Ureter (tissue), 1 donor: ENCODE measurements at regions not wholly inside any gene's neighbourhood (a gene's known extent, or its start where the extent isn't known, plus 50 kb on each side); places are given as distances from the start of the nearest gene placed in this dataset.

ENCODE experiments used
- DNase-seq: peaks from one replicate; pipeline ENCODE4 v3.0.0-alpha.2; 2020; ENCODE audit warnings: low spot score
- donor health status: DM: yes; HTN: yes; CAD: no.

GRCh38 chr16:65772134-65772732 is 594.3 kb upstream of the CDH5 start:
- DNase-seq, result no peak

- no peak for DNase-seq
Measured at GRCh38 chr16:65771707-65772106, 594.8 kb upstream of the CDH5 start.

GRCh38 chr16:65770752-65771151 is 595.7 kb upstream of the CDH5 start:
- no peak for DNase-seq

GRCh38 chr16:65769776-65770438 is 596.6 kb upstream of the CDH5 start:
- no peak for DNase-seq

GRCh38 chr16:65769055-65769465 is 597.4 kb upstream of the CDH5 start:
- no peak for DNase-seq

- DNase-seq, result no peak
Measured at GRCh38 chr16:65767125-65767524, 599.4 kb upstream of the CDH5 start.

- no peak for DNase-seq
Measured at GRCh38 chr16:65763640-65764305, 602.7 kb upstream of the CDH5 start.

DNA sequence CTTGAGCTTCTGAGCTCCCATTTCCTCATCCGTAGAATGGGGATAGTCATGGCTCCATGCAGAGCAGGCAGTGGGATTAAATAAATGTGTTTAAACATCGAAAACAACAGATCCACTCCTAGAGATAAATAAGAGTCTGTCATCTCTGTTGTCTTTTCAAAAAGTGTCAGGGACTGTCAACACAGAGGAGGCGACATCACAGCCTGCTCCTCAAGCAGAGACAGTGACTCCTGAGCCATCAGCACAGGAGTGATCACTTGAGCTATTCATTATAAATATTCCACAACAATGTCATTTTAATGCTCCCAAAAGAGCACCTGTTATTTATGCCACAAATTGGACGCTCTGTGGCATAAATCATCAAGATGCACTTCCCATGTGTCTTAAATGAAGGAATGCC is 605.6 kb upstream of the CDH5 start:
- DNase-seq, result no peak

DNA sequence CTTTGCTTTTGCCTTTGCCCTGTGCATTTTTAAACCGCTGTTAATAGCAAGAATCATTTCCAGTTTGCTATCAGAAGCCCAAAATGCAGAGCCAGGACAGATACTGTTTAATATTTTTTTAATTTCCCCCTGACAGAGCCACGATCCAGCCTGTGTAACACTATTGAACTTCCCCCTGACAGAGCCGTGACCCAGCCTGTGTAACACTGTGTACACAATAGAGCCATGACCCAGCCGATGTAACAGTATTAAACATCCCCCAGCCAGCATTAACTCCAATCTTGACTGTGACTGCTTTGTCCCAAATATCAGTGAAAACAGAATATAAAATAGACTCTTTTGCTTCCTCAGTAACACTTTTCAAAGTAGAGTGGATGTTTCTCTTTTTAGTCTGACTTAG is 607.9 kb upstream of the CDH5 start:
- no peak for DNase-seq

DNA sequence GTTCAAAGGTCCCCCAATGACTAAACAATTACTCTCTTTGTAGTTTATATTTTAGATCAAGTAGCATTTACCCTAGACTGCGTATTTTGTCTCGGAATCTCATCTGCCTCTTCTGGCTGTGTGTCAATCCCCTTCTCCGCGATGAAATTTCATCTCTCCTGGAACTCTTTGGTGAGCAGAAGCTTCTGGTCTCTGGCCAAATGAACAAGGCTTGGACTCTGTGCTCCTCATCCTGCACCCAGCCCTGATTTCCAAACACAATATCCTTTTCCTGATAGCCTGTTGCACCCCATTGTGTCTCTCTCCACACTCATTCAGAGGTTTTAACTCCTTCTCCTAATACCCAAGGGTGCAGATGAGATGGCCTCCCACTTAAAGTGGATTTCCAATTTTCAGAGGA is 609.4 kb upstream of the CDH5 start:
- DNase-seq, result no peak

GRCh38 chr16:65756163-65756562 is 610.3 kb upstream of the CDH5 start:
- DNase-seq, result no peak

DNA sequence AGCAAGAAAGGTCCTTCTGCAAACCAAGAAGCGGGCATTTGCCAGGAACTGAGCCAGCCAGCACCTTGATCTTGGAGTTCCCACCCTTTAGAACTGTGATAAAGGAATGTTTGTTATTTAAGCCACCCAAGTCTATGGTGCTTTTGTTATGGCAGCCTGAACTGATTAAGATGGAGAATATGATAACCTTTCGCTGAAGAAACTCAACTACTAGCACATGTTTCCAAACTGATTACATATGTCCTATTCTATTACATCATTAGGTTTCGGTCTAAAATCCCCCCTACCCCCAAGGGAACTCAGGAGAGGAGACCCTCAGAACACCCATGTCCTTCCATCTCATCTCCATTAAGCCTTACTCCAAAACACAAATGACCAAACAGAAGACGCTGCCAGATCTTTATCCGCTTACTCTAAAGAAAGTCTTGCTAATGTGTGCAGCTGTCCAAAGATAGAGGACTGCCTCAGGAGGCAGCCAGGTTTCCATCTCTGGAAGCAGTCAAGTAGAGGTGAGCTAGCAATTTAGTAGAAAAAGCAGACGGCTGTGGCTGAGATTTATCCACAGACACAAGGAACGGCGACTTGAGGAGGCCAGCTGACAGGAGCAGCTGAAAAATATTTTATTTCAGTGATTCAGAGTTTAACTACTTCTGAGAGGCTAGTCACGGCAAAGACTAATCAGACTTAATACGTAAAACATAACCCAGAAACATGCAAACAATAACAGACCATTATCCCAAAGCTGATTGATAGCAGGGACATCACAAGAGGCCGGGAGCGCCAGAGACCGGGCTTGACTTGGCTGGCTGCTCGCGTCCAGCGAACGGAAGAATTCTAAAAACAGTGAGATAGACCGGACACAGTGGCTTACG is 611.4 kb upstream of the CDH5 start:
- DNase-seq, result peak; percentile 47

- DNase-seq, result no peak
Measured at GRCh38 chr16:65752522-65752844, 614.0 kb upstream of the CDH5 start.

GRCh38 chr16:65751622-65752521 is 614.6 kb upstream of the CDH5 start:
- no peak for DNase-seq

GRCh38 chr16:65749506-65749905 is 617.0 kb upstream of the CDH5 start:
- no peak for DNase-seq

GRCh38 chr16:65746941-65747340 is 619.5 kb upstream of the CDH5 start:
- no peak for DNase-seq

DNA sequence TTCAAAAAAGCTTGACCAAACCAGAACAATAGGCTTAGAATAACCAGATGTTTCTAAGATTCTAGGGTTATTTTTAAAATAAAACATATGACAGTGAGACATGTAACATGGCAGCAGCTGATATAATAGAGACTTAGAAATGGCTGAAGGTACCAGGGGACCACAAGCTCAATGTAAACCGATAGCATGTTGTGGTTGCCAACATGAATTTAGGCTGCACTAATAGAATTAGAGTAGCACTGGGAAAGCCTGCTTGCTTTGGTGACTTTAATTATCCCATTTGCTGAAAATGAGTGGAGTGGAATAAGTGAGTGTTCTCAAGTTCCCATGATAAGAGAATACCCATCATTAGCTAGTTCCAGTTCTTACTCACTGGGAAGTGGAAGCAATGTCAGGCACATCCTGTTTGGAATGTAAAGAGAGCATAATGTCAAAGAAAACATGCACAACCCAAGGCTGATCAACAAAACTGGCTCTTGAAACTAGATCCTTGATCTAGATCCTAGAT is 621.2 kb upstream of the CDH5 start:
- no peak for DNase-seq

- no peak for DNase-seq
Measured at GRCh38 chr16:65744401-65744800, 622.1 kb upstream of the CDH5 start.

DNA sequence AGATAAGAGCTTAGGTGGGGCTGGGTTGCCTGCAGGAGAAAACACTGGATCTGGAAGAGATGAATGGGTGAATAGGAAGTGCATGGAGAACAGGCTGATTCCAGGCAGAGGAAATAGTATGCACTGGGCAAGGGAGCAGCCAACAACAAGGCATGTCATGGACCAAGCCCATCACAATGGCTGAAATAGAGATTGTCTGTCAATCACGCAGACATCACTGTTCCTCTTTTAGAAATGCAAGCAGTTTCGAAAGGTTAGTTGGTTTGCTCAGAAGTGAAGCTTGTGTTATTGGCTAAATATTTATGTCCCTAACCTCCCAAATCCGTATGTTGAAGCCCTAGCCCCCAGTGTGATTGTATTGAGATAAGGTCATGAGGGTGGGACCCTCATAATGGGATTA is 621.7 kb upstream of the CDH11 start:
- no peak for DNase-seq

- DNase-seq, result no peak
Measured at GRCh38 chr16:65740711-65741110, 618.8 kb upstream of the CDH11 start.

DNA sequence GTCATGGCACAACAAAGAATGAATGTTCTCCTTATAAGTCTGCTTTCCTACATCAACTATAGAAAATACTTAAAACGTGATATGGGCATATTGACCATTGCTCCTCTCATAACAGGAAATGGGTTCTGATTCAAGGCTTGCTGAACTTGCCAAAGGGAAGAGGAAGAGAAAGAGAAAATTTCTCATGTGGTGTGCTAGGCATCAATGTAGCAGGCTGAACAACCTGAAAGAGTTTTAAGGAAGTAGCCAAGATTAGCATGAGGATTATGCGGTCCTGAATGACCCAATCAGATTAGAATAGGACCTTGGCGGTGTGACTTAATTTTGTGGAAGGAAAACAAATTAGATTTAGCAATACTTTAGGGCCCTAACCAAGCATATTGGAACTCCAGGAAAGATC is 617.7 kb upstream of the CDH11 start:
- DNase-seq, result no peak
